ENCODE measurements at regions not wholly inside any gene's neighbourhood (a gene's known extent, or its start where the extent isn't known, plus 50 kb on each side); places are given as distances from the start of the nearest gene placed in this dataset.

- intact Hi-C loops (cut with micrococcal nuclease; ENCODE audit: unreplicated experiment): no loop called here
- no peak overlapping the region for H3K4me3 ChIP-seq (ENCODE audit: low read depth in 2 of 2, low read length in 2 of 2)
- BruUV-seq (replicated peaks): no TSS peak
- ATAC-seq (no peak), DNase-seq (ENCODE audit: low read depth, low spot score) (no peak)
- H3K27ac ChIP-seq (ENCODE audit: low read length): no peak overlapping the region
- ChIA-PET CTCF (no interaction called here), POLR2A (no interaction called here)
- TF ChIP-seq CTCF (IDR thresholded peaks at IDR 0.05): no peak
- TF ChIP-seq POLR2AphosphoS5 (IDR thresholded peaks at IDR 0.05; ENCODE audit: low read depth, low read length): no peak
- no peaks in the 10 kb centered on the region for H3K27me3 ChIP-seq (ENCODE audit: control insufficient read depth, insufficient read depth, low read length)
- no peaks in the 10 kb centered on the region for H3K4me1 ChIP-seq (ENCODE audit: control insufficient read depth, insufficient read depth, low read length)
- in situ Hi-C loops (cut with HindIII; ENCODE audit: low pct_unique_long_range_greater_than_20kb, low sequenced_read_pairs): no loop called here
- no peaks in the 10 kb centered on the region for H3K36me3 ChIP-seq (ENCODE audit: control insufficient read depth, insufficient read depth, low read length)
- H3K9me3 ChIP-seq (ENCODE audit: control insufficient read depth, insufficient read depth, low read depth, low read length): no peaks in the 10 kb centered on the region
Measured at GRCh38 chr9:13860019-13860418, 453.9 kb downstream of the NFIB start.

GRCh38 chr9:13857521-13857920 lies 456.4 kb downstream of the NFIB start:
- DNase-seq (ENCODE audit: low read depth, low spot score) (no peak), ATAC-seq (no peak)
- Histone ChIP-seq H3K27ac (ENCODE audit: low read length) (no peak overlapping the region), H3K9me3 (ENCODE audit: control insufficient read depth, insufficient read depth, low read depth, low read length) (no peaks in the 10 kb centered on the region), H3K4me3 (ENCODE audit: low read depth in 2 of 2, low read length in 2 of 2) (no peak overlapping the region), H3K36me3 (ENCODE audit: control insufficient read depth, insufficient read depth, low read length) (no peaks in the 10 kb centered on the region), H3K4me1 (ENCODE audit: control insufficient read depth, insufficient read depth, low read length) (no peaks in the 10 kb centered on the region), H3K27me3 (ENCODE audit: control insufficient read depth, insufficient read depth, low read length) (no peaks in the 10 kb centered on the region)
- in situ Hi-C loops (cut with HindIII; ENCODE audit: low pct_unique_long_range_greater_than_20kb, low sequenced_read_pairs): no loop called here
- POLR2A ChIA-PET: no interaction called here
- intact Hi-C loops (cut with micrococcal nuclease; ENCODE audit: unreplicated experiment): no loop called here
- no TSS peak for BruUV-seq (replicated peaks)
- CTCF ChIA-PET: no interaction called here
- TF ChIP-seq REST (IDR thresholded peaks at IDR 0.05; ENCODE audit: insufficient read depth in 1 of 2, low read depth in 2 of 2, low read length in 1 of 2) (no peak), SIN3A (IDR thresholded peaks at IDR 0.05; ENCODE audit: borderline replicate concordance, insufficient read depth, low read depth, low read length) (no peak), POLR2AphosphoS5 (IDR thresholded peaks at IDR 0.05; ENCODE audit: low read depth, low read length) (no peak)

GRCh38 chr9:13847270-13847669 lies 466.7 kb downstream of the NFIB start:
- BruUV-seq (replicated peaks): no TSS peak
- Histone ChIP-seq H3K4me3 (ENCODE audit: low read depth in 2 of 2, low read length in 2 of 2) (no peak overlapping the region), H3K36me3 (ENCODE audit: control insufficient read depth, insufficient read depth, low read length) (no peaks in the 10 kb centered on the region), H3K27ac (ENCODE audit: low read length) (no peak overlapping the region), H3K9me3 (ENCODE audit: control insufficient read depth, insufficient read depth, low read depth, low read length) (no peaks in the 10 kb centered on the region), H3K4me1 (ENCODE audit: control insufficient read depth, insufficient read depth, low read length) (no peaks in the 10 kb centered on the region), H3K27me3 (ENCODE audit: control insufficient read depth, insufficient read depth, low read length) (no peaks in the 10 kb centered on the region)
- CTCF ChIA-PET: no interaction called here
- intact Hi-C loops (cut with micrococcal nuclease; ENCODE audit: unreplicated experiment): no loop called here
- ATAC-seq (no peak), DNase-seq (ENCODE audit: low read depth, low spot score) (no peak)
- in situ Hi-C loops (cut with HindIII; ENCODE audit: low pct_unique_long_range_greater_than_20kb, low sequenced_read_pairs): no loop called here
- no peak for TF ChIP-seq CTCF (IDR thresholded peaks at IDR 0.05)
- TF ChIP-seq REST (IDR thresholded peaks at IDR 0.05; ENCODE audit: insufficient read depth in 1 of 2, low read depth in 2 of 2, low read length in 1 of 2): no peak
- TF ChIP-seq SIN3A (IDR thresholded peaks at IDR 0.05; ENCODE audit: borderline replicate concordance, insufficient read depth, low read depth, low read length): no peak
- no peak for TF ChIP-seq POLR2AphosphoS5 (IDR thresholded peaks at IDR 0.05; ENCODE audit: low read depth, low read length)
- TF ChIP-seq TCF7L2 (IDR thresholded peaks at IDR 0.05; ENCODE audit: low read depth, low read length): no peak
- POLR2A ChIA-PET: no interaction called here
